ENCODE measurements at regions not wholly inside any gene's neighbourhood (a gene's known extent, or its start where the extent isn't known, plus 50 kb on each side); places are given as distances from the start of the nearest gene placed in this dataset.
A peak's percentile ranks its signal among the peaks of the same experiment; 100 is the strongest.

- no peaks in the 10 kb centered on the region; the same call in 1 of the 2 replicates for H3K27me3 ChIP-seq (ENCODE audit: insufficient read depth, low read length)
- Mint-ChIP-seq H3K36me3 (ENCODE audit: insufficient read depth in 1 of 3, low read depth in 3 of 3) (peaks cover 0 to 7% (median 5%) of the 10 kb centered on the region in 3 experiments; a peak in 4 of 7 replicates), H3K27ac (peak overlapping the region in 1 of 3 experiments; percentile 95; a peak in 1 of 7 replicates), H3K4me1 (peaks cover 18 to 19% of the 10 kb centered on the region in 2 experiments), H3K9me3 (peaks cover 6 to 7% of the 10 kb centered on the region in 2 experiments; a peak in 4 of 5 replicates), H3K4me3 (no peak overlapping the region), H3K27me3 (ENCODE audit: low read depth) (no peaks in the 10 kb centered on the region)
- no peaks in the 10 kb centered on the region for H3K23me2 ChIP-seq (ENCODE audit: insufficient read length, low read depth, low read length, poor library complexity, severe bottlenecking)
- no peaks in the 10 kb centered on the region for H4K20me1 ChIP-seq (ENCODE audit: control insufficient read depth, insufficient read depth, insufficient read length)
- H3K79me2 ChIP-seq (ENCODE audit: insufficient read depth, low read length) = no peaks in the 10 kb centered on the region
- no peak overlapping the region for H2BK15ac ChIP-seq (ENCODE audit: low read depth, low read length)
- H3K9ac ChIP-seq (ENCODE audit: extremely low read depth, insufficient read length, low read length) = no peak overlapping the region
- no peak overlapping the region for H3K4ac ChIP-seq (ENCODE audit: low read depth, low read length)
- no peak overlapping the region for H2BK120ac ChIP-seq (ENCODE audit: low read depth, low read length, poor library complexity, severe bottlenecking)
- H2BK12ac ChIP-seq (ENCODE audit: insufficient read length, low read depth, low read length) = no peak overlapping the region
- H3K79me1 ChIP-seq (ENCODE audit: insufficient read depth, low read depth, low read length, poor library complexity, severe bottlenecking) = no peaks in the 10 kb centered on the region
- no peak overlapping the region for H3K56ac ChIP-seq (ENCODE audit: insufficient read length, low read depth, low read length)
- H2BK20ac ChIP-seq (ENCODE audit: low read depth, low read length, poor library complexity, severe bottlenecking) = no peak overlapping the region
- no peak overlapping the region for H2AFZ ChIP-seq (ENCODE audit: low read length)
- H3K27ac ChIP-seq (ENCODE audit: insufficient read length, low read depth, low read length) = no peak overlapping the region
- no peak for DNase-seq
- H3K14ac ChIP-seq (ENCODE audit: insufficient read depth, low read length) = no peak overlapping the region
- no peak for TF ChIP-seq CTCF (conservative IDR thresholded peaks at IDR 0.05)
- no CpG with 5 or more reads among the region's 2 CpGs for WGBS (ENCODE audit: extremely low coverage, insufficient read length, low lambda C conversion rate)
- H2AK5ac ChIP-seq (ENCODE audit: insufficient read length, low read length) = no peak overlapping the region
- no peak overlapping the region for H4K91ac ChIP-seq (ENCODE audit: insufficient read length, low read depth, low read length)
- peaks cover 7% of the 10 kb centered on the region for H3K4me1 ChIP-seq (ENCODE audit: insufficient read depth, low read length)
- no peak overlapping the region for H3K4me2 ChIP-seq (ENCODE audit: insufficient read depth, insufficient read length, low read length)
- no peak overlapping the region for H2BK5ac ChIP-seq (ENCODE audit: insufficient read length, low read length)
- H4K8ac ChIP-seq (replicated peaks; ENCODE audit: insufficient read length, low read depth, low read length) = no peak overlapping the region
- H3K9me3 ChIP-seq (ENCODE audit: control insufficient read depth, low read depth, low read length) = no peaks in the 10 kb centered on the region
- H3T11ph ChIP-seq (ENCODE audit: low read length) = no peak overlapping the region
- no peak overlapping the region for H3K23ac ChIP-seq (ENCODE audit: insufficient read length, low read depth, low read length)
- H4K5ac ChIP-seq (ENCODE audit: insufficient read length, low read depth, low read length) = no peak overlapping the region
- H3K18ac ChIP-seq (ENCODE audit: insufficient read length, low read depth, low read length) = no peak overlapping the region
Observed at GRCh38 chr9:99721898-99722297, 99.8 kb upstream of the NR4A3 start.
